ENCODE measurements at regions not wholly inside any gene's neighbourhood (a gene's known extent, or its start where the extent isn't known, plus 50 kb on each side); places are given as distances from the start of the nearest gene placed in this dataset.

DNA sequence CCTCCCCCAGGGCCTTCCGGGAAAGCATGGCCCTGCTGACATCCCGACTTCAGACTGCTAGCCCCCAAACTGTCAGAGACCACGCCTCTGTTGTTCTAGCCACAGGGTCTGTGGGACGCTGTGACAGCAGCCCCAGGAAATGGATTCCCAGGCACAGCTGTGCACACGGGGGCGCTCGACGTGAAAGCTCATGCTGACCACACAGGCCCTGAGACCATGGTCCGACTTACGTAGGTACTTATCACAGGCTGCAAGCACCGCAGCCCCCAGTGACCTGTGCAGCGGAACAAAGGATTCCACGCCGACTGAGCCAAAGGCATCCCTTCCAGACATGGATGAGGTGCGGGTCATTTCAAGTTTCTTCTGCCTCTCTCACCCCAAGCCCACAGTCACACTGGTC lies 150.6 kb downstream of the CTTN start:
- Histone ChIP-seq H3K27ac (no peak overlapping the region), H3K36me3 (no peaks in the 10 kb centered on the region), H3K4me3 (no peak overlapping the region), H3K27me3 (no peaks in the 10 kb centered on the region), H3K4me1 (no peaks in the 10 kb centered on the region), H3K9me3 (no peaks in the 10 kb centered on the region)
- TF ChIP-seq, protein P1, sequence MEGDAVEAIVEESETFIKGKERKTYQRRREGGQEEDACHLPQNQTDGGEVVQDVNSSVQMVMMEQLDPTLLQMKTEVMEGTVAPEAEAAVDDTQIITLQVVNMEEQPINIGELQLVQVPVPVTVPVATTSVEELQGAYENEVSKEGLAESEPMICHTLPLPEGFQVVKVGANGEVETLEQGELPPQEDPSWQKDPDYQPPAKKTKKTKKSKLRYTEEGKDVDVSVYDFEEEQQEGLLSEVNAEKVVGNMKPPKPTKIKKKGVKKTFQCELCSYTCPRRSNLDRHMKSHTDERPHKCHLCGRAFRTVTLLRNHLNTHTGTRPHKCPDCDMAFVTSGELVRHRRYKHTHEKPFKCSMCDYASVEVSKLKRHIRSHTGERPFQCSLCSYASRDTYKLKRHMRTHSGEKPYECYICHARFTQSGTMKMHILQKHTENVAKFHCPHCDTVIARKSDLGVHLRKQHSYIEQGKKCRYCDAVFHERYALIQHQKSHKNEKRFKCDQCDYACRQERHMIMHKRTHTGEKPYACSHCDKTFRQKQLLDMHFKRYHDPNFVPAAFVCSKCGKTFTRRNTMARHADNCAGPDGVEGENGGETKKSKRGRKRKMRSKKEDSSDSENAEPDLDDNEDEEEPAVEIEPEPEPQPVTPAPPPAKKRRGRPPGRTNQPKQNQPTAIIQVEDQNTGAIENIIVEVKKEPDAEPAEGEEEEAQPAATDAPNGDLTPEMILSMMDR (IDR thresholded peaks at IDR 0.05), result no peak
- no peak for TF ChIP-seq POLR2A (IDR thresholded peaks at IDR 0.05)
- DNase-seq, result no peak

DNA sequence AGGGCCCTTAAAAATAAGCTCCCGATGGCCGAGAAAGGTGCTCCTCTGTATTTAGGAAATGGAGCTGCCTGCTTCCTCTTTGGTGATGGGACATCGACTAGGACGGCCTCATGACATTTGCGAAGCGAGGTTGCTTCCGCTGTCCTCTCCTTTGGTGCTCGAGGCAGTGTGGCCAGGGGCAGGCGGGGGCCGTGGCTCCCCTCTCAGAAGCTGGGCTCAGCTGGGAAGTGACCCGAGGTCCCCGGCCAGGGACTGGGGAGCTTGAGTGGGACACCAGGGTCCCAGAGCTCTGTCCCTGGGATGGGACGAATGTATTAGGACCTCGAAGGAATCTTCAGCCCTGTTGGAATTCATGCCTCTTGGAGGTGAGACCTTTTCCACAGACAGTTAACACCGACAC lies 151.1 kb downstream of the CTTN start:
- Histone ChIP-seq H3K4me3 (no peak overlapping the region), H3K36me3 (no peaks in the 10 kb centered on the region), H3K9me3 (no peaks in the 10 kb centered on the region), H3K4me1 (no peaks in the 10 kb centered on the region), H3K27ac (no peak overlapping the region), H3K27me3 (no peaks in the 10 kb centered on the region)
- no peak for DNase-seq
- no peak for TF ChIP-seq POLR2A (IDR thresholded peaks at IDR 0.05)
- TF ChIP-seq, protein P1 (IDR thresholded peaks at IDR 0.05), result no peak

DNA sequence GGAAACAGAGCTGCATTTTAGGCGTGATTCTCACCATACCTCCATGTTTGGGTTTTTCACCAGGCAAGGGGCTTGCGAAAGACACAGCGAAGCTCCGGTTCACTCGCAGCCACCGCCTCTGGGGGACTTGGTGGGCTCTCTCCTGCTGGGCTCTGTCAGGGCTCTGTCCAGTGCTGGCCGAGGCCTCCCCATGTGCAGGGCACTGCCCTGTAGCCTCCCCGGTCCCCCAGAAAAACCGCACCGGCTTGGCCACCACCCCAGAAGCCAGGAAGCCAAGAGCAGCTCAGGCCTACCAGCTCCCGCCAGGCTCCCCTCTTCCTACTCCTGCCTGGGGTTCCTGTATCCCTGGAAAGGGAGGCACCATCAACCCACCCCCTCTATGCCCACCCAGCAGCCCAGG lies 151.5 kb downstream of the CTTN start:
- no peaks in the 10 kb centered on the region for H3K36me3 ChIP-seq
- no peaks in the 10 kb centered on the region for H3K27me3 ChIP-seq
- no peaks in the 10 kb centered on the region for H3K4me1 ChIP-seq
- no peak for DNase-seq
- TF ChIP-seq, protein P1 (IDR thresholded peaks at IDR 0.05), result no peak
- no peak for TF ChIP-seq POLR2A (IDR thresholded peaks at IDR 0.05)
- H3K4me3 ChIP-seq, result no peak overlapping the region
- no peaks in the 10 kb centered on the region for H3K9me3 ChIP-seq
- H3K27ac ChIP-seq, result no peak overlapping the region

DNA sequence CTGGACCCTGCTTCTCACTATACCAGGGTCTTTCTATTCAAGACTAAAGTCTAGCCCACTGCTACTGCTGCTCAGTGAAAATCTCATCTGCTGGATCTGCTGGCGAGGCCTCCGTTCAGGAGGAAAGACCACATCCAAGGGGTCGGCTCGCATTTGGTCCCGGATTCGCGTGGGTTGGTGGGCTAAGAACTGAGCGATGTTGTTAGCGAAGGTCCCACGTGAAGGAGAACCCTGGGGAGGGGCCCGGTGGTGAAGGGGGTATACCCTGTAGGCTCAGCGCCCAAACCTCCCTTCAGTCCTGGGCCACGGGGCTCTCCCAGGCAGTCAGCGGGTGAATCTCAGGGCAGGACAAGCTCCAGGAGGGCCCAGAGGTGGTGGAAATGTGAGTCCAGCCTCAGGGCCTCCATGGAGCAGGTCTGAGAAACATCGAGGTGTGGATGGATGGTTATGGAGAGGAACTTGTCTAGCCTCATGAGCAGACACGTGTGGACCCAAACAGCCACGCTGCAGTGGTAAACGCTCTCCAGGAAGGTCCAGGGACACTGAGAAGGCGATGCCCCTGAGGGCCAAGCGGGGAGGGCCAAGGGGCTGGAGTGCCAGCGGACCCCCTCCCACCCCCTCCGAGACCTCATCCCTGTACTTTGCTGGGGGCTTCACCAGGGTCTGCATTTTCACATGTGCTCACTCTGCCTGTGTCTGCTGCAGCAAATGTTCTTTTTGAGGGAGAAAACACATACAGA lies 152.3 kb downstream of the CTTN start:
- Histone ChIP-seq H3K36me3 (no peaks in the 10 kb centered on the region), H3K4me1 (no peaks in the 10 kb centered on the region), H3K27me3 (no peaks in the 10 kb centered on the region), H3K9me3 (no peaks in the 10 kb centered on the region), H3K27ac (no peak overlapping the region), H3K4me3 (no peak overlapping the region)
- DNase-seq, result no peak
- TF ChIP-seq, protein P1 (IDR thresholded peaks at IDR 0.05), result no peak
- no peak for TF ChIP-seq POLR2A (IDR thresholded peaks at IDR 0.05)

DNA sequence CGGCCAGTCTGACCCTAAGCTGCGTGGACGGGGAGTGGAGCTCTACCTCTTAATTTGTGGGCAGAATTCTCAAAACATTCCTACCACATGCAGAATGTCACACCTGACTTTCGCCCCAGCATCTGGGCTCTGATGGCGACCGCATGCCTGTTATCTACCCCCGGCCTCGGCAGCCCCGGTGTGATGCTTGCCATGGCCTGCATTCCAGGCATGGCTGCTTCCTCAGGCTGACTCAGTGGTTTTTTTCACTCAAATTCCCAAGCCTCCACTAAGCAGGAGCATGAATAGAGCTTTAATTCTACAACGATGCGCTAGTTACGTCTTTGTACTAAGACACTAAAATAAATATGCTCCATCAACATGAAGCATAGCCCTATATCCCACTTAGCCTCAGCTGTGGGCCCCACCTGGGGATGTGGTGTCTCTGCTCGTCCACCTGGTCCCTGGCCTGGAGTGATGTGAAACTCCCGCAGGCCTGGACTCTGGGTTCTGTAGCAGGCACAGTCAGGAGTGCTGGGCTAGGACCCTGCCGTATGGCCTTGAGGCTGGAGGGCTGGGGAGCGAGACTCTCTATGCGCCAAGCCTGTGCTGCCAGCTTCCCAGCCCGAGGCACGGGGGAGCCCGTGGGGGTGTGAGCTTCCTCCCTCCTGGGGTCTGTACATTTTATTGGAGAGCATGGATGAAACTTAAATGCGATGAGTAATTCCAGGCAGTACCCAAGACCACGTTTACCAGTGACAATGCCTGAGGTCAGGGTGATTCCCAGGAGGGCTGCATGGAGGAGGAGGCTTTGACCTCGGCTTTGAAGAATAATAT lies 153.2 kb downstream of the CTTN start:
- Histone ChIP-seq H3K27me3 (no peaks in the 10 kb centered on the region), H3K4me1 (no peaks in the 10 kb centered on the region), H3K4me3 (no peak overlapping the region), H3K36me3 (no peaks in the 10 kb centered on the region), H3K27ac (no peak overlapping the region), H3K9me3 (no peaks in the 10 kb centered on the region)
- TF ChIP-seq, protein P1 (IDR thresholded peaks at IDR 0.05), result no peak
- TF ChIP-seq POLR2A (IDR thresholded peaks at IDR 0.05), result no peak
- no peak for DNase-seq
